HCEC 1CT (cell line): ENCODE measurements at regions not wholly inside any gene's neighbourhood (a gene's known extent, or its start where the extent isn't known, plus 50 kb on each side); places are given as distances from the start of the nearest gene placed in this dataset.

Experiments used
- DNase-seq: peaks from one replicate; pipeline ENCODE4 v3.0.0-alpha.2; 2017

GRCh38 chr6:139590206-139590605 is 215.8 kb upstream of the CITED2 start:
- DNase-seq: no peak

- DNase-seq: peak; percentile 97
Measured at GRCh38 chr6:139588734-139589593, 214.5 kb upstream of the CITED2 start.

DNA sequence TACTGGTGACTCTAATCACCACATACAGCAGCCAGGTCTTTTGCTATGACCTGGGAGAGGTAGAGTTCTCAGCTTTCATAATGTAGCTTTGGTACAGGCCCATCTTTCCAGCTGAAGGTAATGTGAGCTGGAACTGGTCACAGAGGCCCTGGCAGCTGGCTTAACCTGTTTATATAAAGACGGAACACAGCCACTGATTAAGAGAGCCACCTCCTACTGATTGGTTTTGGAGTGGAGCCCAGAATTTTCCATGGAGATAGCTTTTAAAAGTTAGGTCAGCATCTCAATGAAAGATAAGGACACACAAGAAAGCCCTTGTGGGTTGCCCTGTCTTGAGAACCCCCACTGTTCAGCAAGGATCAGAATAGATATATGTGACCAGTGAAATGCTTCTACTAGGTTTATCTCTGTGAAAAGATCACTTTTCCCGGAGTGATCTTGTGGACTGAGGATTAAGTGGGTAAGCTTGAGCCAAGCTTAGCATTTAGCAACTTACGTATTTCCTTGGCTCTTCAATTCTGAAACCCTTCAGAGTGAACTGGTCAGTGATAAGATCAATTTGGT is 213.7 kb upstream of the CITED2 start:
- DNase-seq: peak; percentile 70

DNA sequence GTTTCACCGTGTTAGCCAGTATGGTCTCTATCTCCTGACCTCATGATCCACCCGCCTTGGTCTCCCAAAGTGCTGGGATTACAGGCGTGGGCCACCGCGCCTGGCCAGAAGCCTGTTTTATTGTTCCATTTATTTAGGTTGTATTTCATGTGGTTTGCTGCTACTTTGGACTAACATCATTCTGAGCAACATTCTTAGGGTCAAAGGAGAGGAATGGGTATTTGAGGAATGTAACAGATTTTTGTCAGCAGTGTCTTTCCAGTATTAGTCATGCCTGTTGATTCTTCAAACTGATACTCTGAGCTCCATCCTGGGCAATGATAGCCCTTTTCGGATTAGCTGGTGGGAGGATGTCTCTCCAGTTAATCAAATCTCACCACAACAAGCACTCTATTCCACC is 213.0 kb upstream of the CITED2 start:
- DNase-seq: peak; percentile 99

GRCh38 chr6:139586273-139586672 is 211.8 kb upstream of the CITED2 start:
- DNase-seq: no peak

DNA sequence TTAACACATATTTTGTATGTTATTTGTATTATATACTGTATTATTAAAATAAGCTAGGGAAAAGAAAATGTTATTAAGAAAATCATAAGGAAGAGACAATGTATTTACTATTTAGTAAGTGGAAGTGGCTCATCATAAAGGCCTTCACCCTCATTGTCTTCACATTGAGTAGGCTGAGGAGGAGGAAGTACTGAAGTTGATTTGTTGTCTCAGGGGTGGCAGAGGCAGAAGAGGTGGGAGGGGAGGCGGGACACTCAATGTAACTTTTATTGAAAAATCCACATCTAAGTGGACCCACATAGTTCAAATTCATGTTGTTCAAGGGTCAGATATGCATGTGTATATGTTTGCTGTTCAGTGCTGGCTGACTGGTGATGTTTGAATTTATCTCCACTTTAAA is 210.2 kb upstream of the CITED2 start:
- DNase-seq: no peak

GRCh38 chr6:139583420-139583819 is 209.0 kb upstream of the CITED2 start:
- DNase-seq: peak; percentile 65

- no peak for DNase-seq
Measured at GRCh38 chr6:139582956-139583355, 208.5 kb upstream of the CITED2 start.

- DNase-seq: no peak
Measured at GRCh38 chr6:139581485-139581865, 207.0 kb upstream of the CITED2 start.

DNA sequence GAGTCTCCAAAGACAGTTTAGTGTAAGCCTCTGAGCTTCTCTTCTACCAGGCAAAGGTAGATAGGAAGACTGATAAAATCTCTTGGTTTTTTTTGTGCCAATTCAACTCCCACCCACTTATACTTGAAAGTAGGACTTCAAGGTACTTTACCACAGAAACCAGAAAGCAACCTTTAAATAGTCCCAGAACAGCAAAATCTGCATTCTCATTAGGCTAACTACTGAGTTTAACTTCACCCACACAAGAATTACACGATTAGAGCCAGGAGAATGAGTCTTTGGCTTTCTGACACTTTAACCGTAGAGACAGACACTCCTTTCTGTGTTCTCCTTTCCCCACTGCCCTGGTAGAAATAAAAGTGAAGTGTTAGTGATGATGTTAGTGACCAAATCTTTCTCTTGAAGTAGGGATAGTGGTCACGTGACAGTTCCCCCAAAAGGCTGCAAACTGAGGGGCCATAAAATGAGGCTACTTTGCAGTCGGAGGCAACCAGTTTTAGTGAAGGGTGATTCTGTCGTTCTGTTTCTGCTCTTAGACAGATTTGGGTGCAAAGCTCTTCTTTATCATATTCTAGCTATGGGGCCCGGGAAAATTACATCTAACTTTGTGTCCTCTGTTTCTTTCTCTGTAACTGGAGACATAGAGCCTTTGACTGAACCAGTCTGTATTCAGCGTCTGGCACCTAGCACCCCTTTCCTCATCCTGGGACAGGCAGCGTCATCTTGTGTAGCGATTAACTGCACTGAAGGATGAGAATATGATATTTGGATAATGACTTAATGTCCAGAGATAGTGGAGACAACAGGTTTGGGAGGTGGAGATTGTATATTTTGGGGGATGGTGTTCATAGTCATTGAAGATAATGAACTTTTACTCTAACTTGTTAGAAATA is 206.4 kb upstream of the CITED2 start:
- no peak for DNase-seq

GRCh38 chr6:139577763-139578604 is 203.5 kb upstream of the CITED2 start:
- DNase-seq: peak; percentile 93

- peak; percentile 36 for DNase-seq
Measured at GRCh38 chr6:139577124-139577762, 202.8 kb upstream of the CITED2 start.

GRCh38 chr6:139572001-139572400 is 197.6 kb upstream of the CITED2 start:
- no peak for DNase-seq

GRCh38 chr6:139570166-139570565 is 195.7 kb upstream of the CITED2 start:
- DNase-seq: no peak

DNA sequence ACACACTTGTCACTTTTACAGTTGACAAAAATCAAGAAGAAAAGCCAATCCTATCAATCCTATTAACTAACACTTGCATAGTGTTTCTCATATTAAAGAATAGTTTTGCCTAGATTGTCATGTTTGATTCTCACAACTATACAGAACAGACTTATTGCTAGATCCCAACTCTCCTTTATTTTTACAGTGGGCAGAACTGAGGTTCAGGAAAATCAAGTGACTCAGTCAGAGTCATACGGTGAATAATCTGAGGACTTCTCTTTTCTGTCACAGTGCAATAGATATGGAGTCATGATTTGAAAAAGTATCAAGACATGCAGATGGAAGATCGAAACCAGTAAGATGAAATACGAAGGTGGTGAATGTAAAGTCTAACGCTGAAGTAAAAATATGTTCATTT is 195.1 kb upstream of the CITED2 start:
- DNase-seq: peak; percentile 84

DNA sequence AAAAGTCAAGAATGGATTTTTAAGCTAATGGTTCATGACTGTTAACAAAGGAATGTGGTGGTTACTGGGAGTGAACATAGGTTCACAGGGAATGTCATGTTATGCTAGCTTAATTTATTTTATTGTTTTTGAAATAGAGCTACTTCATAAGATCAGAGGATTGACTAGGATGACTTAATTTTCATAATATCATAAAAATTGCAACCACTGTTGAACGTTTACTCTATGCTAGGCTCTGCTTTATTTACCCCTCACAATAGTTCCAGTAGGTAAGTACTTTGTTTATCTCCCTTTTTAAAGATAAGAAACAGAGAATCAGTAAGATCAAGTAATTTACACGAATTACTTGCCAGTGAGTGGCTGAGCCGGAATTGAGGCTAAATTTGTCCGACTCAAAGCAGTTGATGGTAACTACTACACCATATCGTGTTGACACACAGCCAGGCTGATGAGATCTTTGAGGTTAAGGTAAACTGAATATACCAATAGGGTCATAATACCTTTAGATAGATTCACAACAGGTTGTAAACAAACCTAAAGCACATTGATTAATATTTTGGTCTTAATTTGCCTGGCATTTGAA is 194.6 kb upstream of the CITED2 start:
- peak; percentile 96 for DNase-seq

DNA sequence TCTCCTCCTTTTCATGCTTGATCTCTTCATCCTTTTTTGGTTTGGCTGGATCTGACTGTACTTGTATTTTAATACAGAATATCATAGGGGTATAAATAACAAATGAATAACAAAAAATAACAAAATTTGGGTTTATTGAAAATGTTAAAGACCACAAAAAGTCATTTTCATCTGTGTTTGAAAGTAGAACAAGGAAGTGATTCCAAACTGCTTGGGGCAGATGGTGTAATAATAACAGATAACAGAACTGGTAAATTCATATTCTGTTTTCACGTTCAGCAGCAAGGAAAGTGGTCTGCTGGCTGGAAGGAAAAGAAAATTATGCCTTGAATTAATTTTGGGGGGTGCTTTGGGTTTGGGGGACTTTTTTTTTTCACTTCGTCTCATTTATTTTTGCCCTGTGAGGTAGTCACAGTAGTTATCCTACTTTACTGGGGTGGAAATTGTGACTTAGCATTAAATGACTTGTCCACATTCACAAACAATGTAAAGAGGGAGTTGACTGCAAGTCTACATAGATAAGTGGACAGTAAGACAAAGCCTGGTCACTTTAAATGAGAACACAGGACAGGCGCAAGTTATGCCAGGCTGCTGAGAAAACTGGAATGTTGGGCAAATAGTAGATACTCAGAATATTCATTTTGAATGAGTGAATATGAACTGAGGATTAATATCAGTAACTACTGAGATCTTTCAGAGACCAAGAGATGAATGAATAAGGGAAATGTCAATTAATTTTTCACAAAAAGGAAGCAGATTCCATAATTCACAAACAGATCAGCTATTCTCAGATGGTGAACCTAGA is 193.9 kb upstream of the CITED2 start:
- no peak for DNase-seq

DNA sequence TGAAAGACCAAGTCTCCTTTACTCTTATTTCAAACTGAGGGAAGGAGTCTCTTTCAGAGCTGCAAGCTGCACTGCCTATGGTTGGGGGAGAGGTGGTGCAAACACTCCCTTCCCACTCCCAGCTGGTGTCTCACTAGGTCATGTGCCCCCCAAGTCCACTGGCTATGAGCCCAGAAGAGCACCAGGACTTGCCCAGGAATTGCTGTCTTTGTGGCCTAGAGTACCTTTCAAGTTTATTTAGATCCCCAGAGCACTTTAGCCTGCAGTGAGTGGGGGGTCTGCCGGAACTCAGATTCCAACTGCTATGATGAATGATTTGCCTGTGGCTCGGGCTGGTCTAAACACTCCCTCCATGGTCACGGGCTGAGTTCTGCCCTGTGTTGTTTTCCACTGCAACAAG is 192.6 kb upstream of the CITED2 start:
- peak; percentile 31 for DNase-seq

DNA sequence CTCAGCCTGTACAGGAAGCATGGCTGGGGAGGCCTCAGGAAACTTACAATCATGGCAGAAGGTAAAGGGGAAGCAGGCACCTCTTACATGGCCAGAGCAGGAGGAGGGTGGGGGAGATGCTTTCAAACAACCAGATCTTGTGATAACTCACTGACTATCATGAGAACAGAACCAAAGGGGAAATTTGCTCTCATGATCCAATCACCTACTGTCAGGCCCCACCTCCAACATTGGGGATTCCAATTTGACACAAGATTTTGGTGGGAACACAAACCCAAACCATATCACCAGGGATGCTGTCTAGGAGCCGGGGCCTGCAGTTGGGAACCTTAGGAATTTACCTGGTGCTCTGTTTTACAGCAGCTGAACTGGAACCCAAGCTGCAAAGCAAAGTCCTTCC is 191.1 kb upstream of the CITED2 start:
- no peak for DNase-seq

GRCh38 chr6:139557547-139557946 is 183.1 kb upstream of the CITED2 start:
- no peak for DNase-seq

GRCh38 chr6:139556532-139556931 is 182.1 kb upstream of the CITED2 start:
- DNase-seq: no peak
